Suprapubic skin (tissue), 4 donors: ENCODE measurements at regions not wholly inside any gene's neighbourhood (a gene's known extent, or its start where the extent isn't known, plus 50 kb on each side); places are given as distances from the start of the nearest gene placed in this dataset.

Experiments
- DNase-seq, 2 donors: peaks; one replicate each; pipeline ENCODE4 v3.0.0-alpha.2; 2019; ENCODE audit warnings: low spot score in 2 of 2
- H3K27ac ChIP-seq: fragments of 200-600 bp; sonication (generic); one replicate; pipeline ENCODE4 v1.5.1; 2019
- H3K27me3 ChIP-seq: fragments of 200-600 bp; sonication (generic); one replicate; pipeline ENCODE4 v1.5.1; 2019
- H3K36me3 ChIP-seq: fragments of 200-600 bp; sonication (generic); one replicate; pipeline ENCODE4 v1.5.1; 2019
- H3K4me1 ChIP-seq: fragments of 200-600 bp; sonication (generic); one replicate; pipeline ENCODE4 v1.5.1; 2019
- H3K4me3 ChIP-seq: fragments of 200-600 bp; sonication (generic); one replicate; pipeline ENCODE4 v1.5.1; 2019; ENCODE audit warnings: mild to moderate bottlenecking
- H3K9me3 ChIP-seq: fragments of 200-600 bp; sonication (generic); one replicate; pipeline ENCODE4 v1.5.1; 2019
- CTCF ChIP-seq, 2 donors: fragments of 200-600 bp in 1 of 2; fragments of 450-650 bp in 1 of 2; sonication (generic) in 1 of 2; IDR thresholded peaks; one replicate each; pipeline ENCODE4 v1.5.1; 2016 to 2019; ENCODE audit warnings: antibody characterized with exemption in 2 of 2, mild to moderate bottlenecking in 1 of 2, moderate library complexity in 1 of 2
- EP300 ChIP-seq: sonication (generic); formaldehyde crosslinking; IDR thresholded peaks from one replicate; pipeline ENCODE4 v1.6.1; 2017; ENCODE audit warnings: antibody characterized with exemption
- POLR2A ChIP-seq, 2 donors: fragments of 450-650 bp; IDR thresholded peaks; one replicate each; pipeline ENCODE4 v1.6.1; 2017; ENCODE audit warnings: antibody characterized with exemption in 2 of 2, mild to moderate bottlenecking in 2 of 2, moderate library complexity in 2 of 2
- POLR2AphosphoS5 ChIP-seq, 3 donors: sonication (generic); formaldehyde crosslinking; IDR thresholded peaks; one replicate each; pipeline ENCODE4 v1.6.1; 2017; ENCODE audit warnings: antibody characterized with exemption in 3 of 3
- whole genome bisulfite sequencing: methylation state at CpG from one replicate; pipeline ENCODE4 v1.1.5; 2018; 5-methylcytosine and 5-hydroxymethylcytosine counted together

GRCh38 chr16:80210787-80211186 is 330.0 kb upstream of the DYNLRB2 start:
- Histone ChIP-seq H3K4me1 (peaks cover 11% of the 10 kb centered on the region), H3K27me3 (no peaks in the 10 kb centered on the region), H3K4me3 (no peak overlapping the region), H3K36me3 (no peaks in the 10 kb centered on the region), H3K9me3 (no peaks in the 10 kb centered on the region), H3K27ac (no peak overlapping the region)
- no peak for TF ChIP-seq CTCF (IDR thresholded peaks at IDR 0.05)
- no peak for TF ChIP-seq POLR2A (IDR thresholded peaks at IDR 0.05)
- TF ChIP-seq EP300 = no peak
- no peak for TF ChIP-seq POLR2AphosphoS5 (IDR thresholded peaks at IDR 0.05)
- DNase-seq = no peak
- 71% methylated on average over 3 of the region's 3 CpGs for WGBS

- H3K27ac ChIP-seq = no peak overlapping the region
- no peak for TF ChIP-seq POLR2AphosphoS5 (IDR thresholded peaks at IDR 0.05)
- DNase-seq = no peak
- peaks cover 14% of the 10 kb centered on the region for H3K4me1 ChIP-seq
- no peaks in the 10 kb centered on the region for H3K27me3 ChIP-seq
- no peaks in the 10 kb centered on the region for H3K36me3 ChIP-seq
- no peak overlapping the region for H3K4me3 ChIP-seq
- 43% methylated on average over 3 of the region's 3 CpGs for WGBS
- H3K9me3 ChIP-seq = no peaks in the 10 kb centered on the region
These were observed 332.1 kb upstream of the DYNLRB2 start for GRCh38 chr16:80208743-80209142.

GRCh38 chr16:80208015-80208414 is 332.8 kb upstream of the DYNLRB2 start:
- Histone ChIP-seq H3K27ac (no peak overlapping the region), H3K4me1 (peaks cover 21% of the 10 kb centered on the region), H3K36me3 (no peaks in the 10 kb centered on the region), H3K4me3 (no peak overlapping the region), H3K9me3 (no peaks in the 10 kb centered on the region), H3K27me3 (no peaks in the 10 kb centered on the region)
- TF ChIP-seq POLR2AphosphoS5 (IDR thresholded peaks at IDR 0.05) (no peak), CTCF (IDR thresholded peaks at IDR 0.05) (no peak), POLR2A (IDR thresholded peaks at IDR 0.05) (no peak), EP300 (no peak)
- 23% methylated on average over 2 of the region's 2 CpGs for WGBS
- no peak for DNase-seq

- Histone ChIP-seq H3K36me3 (no peaks in the 10 kb centered on the region), H3K27me3 (no peaks in the 10 kb centered on the region), H3K4me1 (peaks cover 23% of the 10 kb centered on the region), H3K9me3 (no peaks in the 10 kb centered on the region), H3K4me3 (no peak overlapping the region), H3K27ac (no peak overlapping the region)
- no peak for TF ChIP-seq POLR2AphosphoS5 (IDR thresholded peaks at IDR 0.05)
- no peak for TF ChIP-seq POLR2A (IDR thresholded peaks at IDR 0.05)
- no peak for TF ChIP-seq CTCF (IDR thresholded peaks at IDR 0.05)
- no peak for TF ChIP-seq EP300
- no peak for DNase-seq
- WGBS = 86% methylated on average over 3 of the region's 3 CpGs
These were observed 337.0 kb upstream of the DYNLRB2 start for GRCh38 chr16:80203821-80204220.

GRCh38 chr16:80202831-80203413 is 337.9 kb upstream of the DYNLRB2 start:
- 55% methylated on average over 4 of the region's 4 CpGs for WGBS
- TF ChIP-seq POLR2A (IDR thresholded peaks at IDR 0.05) (no peak), CTCF (IDR thresholded peaks at IDR 0.05) (no peak), EP300 (no peak), POLR2AphosphoS5 (IDR thresholded peaks at IDR 0.05) (no peak)
- H3K4me3 ChIP-seq = no peak overlapping the region
- no peaks in the 10 kb centered on the region for H3K27me3 ChIP-seq
- H3K27ac ChIP-seq = peak overlapping the region; percentile 48
- H3K36me3 ChIP-seq = no peaks in the 10 kb centered on the region
- H3K9me3 ChIP-seq = no peaks in the 10 kb centered on the region
- DNase-seq = no peak
- peaks cover 26% of the 10 kb centered on the region for H3K4me1 ChIP-seq

GRCh38 chr16:80200079-80200478 is 340.7 kb upstream of the DYNLRB2 start:
- Histone ChIP-seq H3K27me3 (no peaks in the 10 kb centered on the region), H3K36me3 (no peaks in the 10 kb centered on the region), H3K4me1 (peaks cover 30% of the 10 kb centered on the region), H3K9me3 (no peaks in the 10 kb centered on the region), H3K4me3 (no peak overlapping the region), H3K27ac (no peak overlapping the region)
- TF ChIP-seq CTCF (IDR thresholded peaks at IDR 0.05) (no peak), EP300 (no peak), POLR2AphosphoS5 (IDR thresholded peaks at IDR 0.05) (no peak), POLR2A (IDR thresholded peaks at IDR 0.05) (no peak)
- no peak for DNase-seq
- 90% methylated on average over 3 of the region's 3 CpGs for WGBS
